ENCODE measurements at regions not wholly inside any gene's neighbourhood (a gene's known extent, or its start where the extent isn't known, plus 50 kb on each side); places are given as distances from the start of the nearest gene placed in this dataset.

GRCh38 chr2:158905784-158906183, 62.7 kb upstream of the TANC1 start:
- no peak for DNase-seq

- no peak for DNase-seq
Observed at GRCh38 chr2:158907926-158908456, 60.4 kb upstream of the TANC1 start.

GRCh38 chr2:158912112-158912511, 56.3 kb upstream of the TANC1 start:
- peak; percentile 70 for DNase-seq

GRCh38 chr2:158912765-158913164, 55.7 kb upstream of the TANC1 start:
- no peak for DNase-seq

- no peak for DNase-seq
Observed at GRCh38 chr2:158914066-158914465, 54.4 kb upstream of the TANC1 start.

GRCh38 chr2:158914731-158915130, 53.7 kb upstream of the TANC1 start:
- DNase-seq = no peak

- no peak for DNase-seq
Observed at GRCh38 chr2:158917121-158917520, 51.3 kb upstream of the TANC1 start.

GRCh38 chr2:158918452-158918851, 50.0 kb upstream of the TANC1 start:
- DNase-seq = no peak
